Activated B cell treated with CpG ODN at 0.5 μM for 24 hours (primary cell): ENCODE measurements at regions not wholly inside any gene's neighbourhood (a gene's known extent, or its start where the extent isn't known, plus 50 kb on each side); places are given as distances from the start of the nearest gene placed in this dataset.

Experiments
- ATAC-seq: fragments of 200-7000 bp; cut with Tn5 transposase; one replicate; pipeline ENCODE4 v1.10.0; 2021; ENCODE audit warnings: low read depth, mild to moderate bottlenecking, moderate library complexity
- CTCF ChIA-PET: fragments of 350-600 bp; sonication (Branson Sonifier 250); formaldehyde crosslinking; loops from one replicate; lab custom pipeline; 2021; ENCODE audit warnings: antibody characterized with exemption; lab: Charles Lee
- POLR2A ChIA-PET: fragments of 350-600 bp; sonication (Branson Sonifier 250); formaldehyde crosslinking; loops from one replicate; lab custom pipeline; 2021; ENCODE audit warnings: antibody characterized with exemption; lab: Charles Lee
- DNase-seq: peaks from one replicate; pipeline ENCODE4 v3.0.0; 2022
- H3K27ac Mint-ChIP-seq: one replicate; pipeline ENCODE4 v1.8.0; 2020; ENCODE audit warnings: mixed read lengths
- H3K27me3 Mint-ChIP-seq: one replicate; pipeline ENCODE4 v1.8.0; 2021; ENCODE audit warnings: mixed read lengths
- H3K36me3 Mint-ChIP-seq: one replicate; pipeline ENCODE4 v1.8.0; 2021; ENCODE audit warnings: low read depth, mixed read lengths
- H3K4me1 Mint-ChIP-seq: one replicate; pipeline ENCODE4 v1.8.0; 2021; ENCODE audit warnings: mixed read lengths
- H3K4me3 Mint-ChIP-seq: one replicate; pipeline ENCODE4 v1.8.0; 2020; ENCODE audit warnings: mild to moderate bottlenecking, mixed read lengths
- H3K9me3 Mint-ChIP-seq: one replicate; pipeline ENCODE4 v1.8.0; 2020; ENCODE audit warnings: mixed read lengths
- CTCF ChIP-seq: fragments of 200-600 bp; IDR thresholded peaks from one replicate; pipeline ENCODE4 v1.8.0; 2022; ENCODE audit warnings: antibody characterized with exemption, mild to moderate bottlenecking
- intact Hi-C: fragments of 100-400 bp; cut with micrococcal nuclease; formaldehyde crosslinking; loops from one replicate; pipeline ENCODE4 v1.15.1; 2024

GRCh38 chr10:10845826-10846503 is 171.7 kb upstream of the CELF2 start:
- Mint-ChIP-seq H3K36me3 (no peaks in the 10 kb centered on the region), H3K27ac (no peak overlapping the region), H3K4me1 (no peaks in the 10 kb centered on the region), H3K27me3 (peaks cover 19% of the 10 kb centered on the region), H3K4me3 (no peak overlapping the region), H3K9me3 (peaks cover 3% of the 10 kb centered on the region)
- no peak for TF ChIP-seq CTCF
- intact Hi-C loops, result no loop called here
- DNase-seq, result no peak
- POLR2A ChIA-PET, result no interaction called here
- no peak for ATAC-seq
- CTCF ChIA-PET, result no interaction called here

DNA sequence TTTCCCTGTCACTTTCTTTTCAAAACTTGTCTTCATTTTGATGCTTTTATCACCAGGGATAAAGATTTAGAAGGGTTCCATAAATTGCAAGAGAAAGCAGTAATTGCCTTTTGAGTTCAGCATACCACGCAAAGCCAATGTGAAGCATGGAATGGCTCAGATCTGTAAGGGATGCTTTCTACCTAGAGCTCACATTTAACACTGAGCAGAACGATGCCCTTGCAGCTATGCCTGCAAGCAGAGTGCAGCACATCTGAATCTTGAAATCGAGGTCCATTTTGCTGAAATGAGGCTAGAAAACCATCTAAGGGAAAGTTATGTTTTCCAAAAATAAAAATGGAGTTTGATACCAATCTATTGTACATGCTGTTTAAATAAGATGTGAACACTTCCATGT is 171.2 kb upstream of the CELF2 start:
- Mint-ChIP-seq H3K27ac (no peak overlapping the region), H3K27me3 (peaks cover 22% of the 10 kb centered on the region), H3K4me1 (no peaks in the 10 kb centered on the region), H3K9me3 (peaks cover under 1% of the 10 kb centered on the region), H3K4me3 (no peak overlapping the region), H3K36me3 (no peaks in the 10 kb centered on the region)
- TF ChIP-seq CTCF, result no peak
- ATAC-seq (no peak), DNase-seq (no peak)
- POLR2A ChIA-PET, result no interaction called here
- CTCF ChIA-PET, result no interaction called here
- intact Hi-C loops, result no loop called here

- ChIA-PET POLR2A (no interaction called here), CTCF (no interaction called here)
- Mint-ChIP-seq H3K27me3 (peaks cover 27% of the 10 kb centered on the region), H3K27ac (no peak overlapping the region), H3K4me3 (no peak overlapping the region), H3K36me3 (no peaks in the 10 kb centered on the region), H3K4me1 (no peaks in the 10 kb centered on the region), H3K9me3 (no peaks in the 10 kb centered on the region)
- intact Hi-C loops, result no loop called here
- ATAC-seq (no peak), DNase-seq (no peak)
- TF ChIP-seq CTCF, result no peak
Observed at GRCh38 chr10:10847387-10847786, 170.3 kb upstream of the CELF2 start.

DNA sequence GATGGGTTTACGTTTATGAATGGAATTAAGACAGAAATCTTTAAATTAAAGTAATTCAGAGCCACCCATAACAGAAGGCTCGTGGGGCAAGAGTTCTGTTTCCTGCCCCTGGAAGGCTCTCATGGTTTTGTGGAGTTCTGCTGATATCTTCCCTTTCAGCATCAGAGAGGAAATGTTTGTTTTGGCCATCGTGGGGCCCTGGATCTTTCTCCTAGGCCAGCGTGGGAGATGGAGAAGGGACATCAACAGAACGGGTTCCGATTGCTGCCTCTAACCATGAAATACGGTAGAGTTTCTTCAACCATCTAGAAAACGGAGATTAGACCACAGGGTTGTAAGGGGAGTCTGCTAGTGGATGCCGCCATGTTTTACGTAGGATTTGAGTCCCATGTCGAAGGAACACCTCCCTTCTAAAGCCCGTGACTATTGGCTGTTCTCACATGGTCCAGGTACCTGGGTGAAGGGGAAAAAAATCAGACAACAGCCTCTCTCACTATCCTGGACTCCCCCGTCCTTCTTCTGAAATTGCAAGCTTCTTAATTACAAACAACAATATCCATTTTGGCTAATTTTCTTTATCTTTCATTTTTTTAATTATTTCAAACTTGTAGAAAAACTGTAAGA is 169.1 kb upstream of the CELF2 start:
- no peak overlapping the region for H3K4me3 Mint-ChIP-seq
- CTCF ChIA-PET, result no interaction called here
- no peaks in the 10 kb centered on the region for H3K36me3 Mint-ChIP-seq
- TF ChIP-seq CTCF, result no peak
- no peak for DNase-seq
- ATAC-seq, result no peak
- no peak overlapping the region for H3K27ac Mint-ChIP-seq
- POLR2A ChIA-PET, result no interaction called here
- no peaks in the 10 kb centered on the region for H3K9me3 Mint-ChIP-seq
- H3K4me1 Mint-ChIP-seq, result no peaks in the 10 kb centered on the region
- H3K27me3 Mint-ChIP-seq, result peaks cover 32% of the 10 kb centered on the region
- intact Hi-C loops, result no loop called here

DNA sequence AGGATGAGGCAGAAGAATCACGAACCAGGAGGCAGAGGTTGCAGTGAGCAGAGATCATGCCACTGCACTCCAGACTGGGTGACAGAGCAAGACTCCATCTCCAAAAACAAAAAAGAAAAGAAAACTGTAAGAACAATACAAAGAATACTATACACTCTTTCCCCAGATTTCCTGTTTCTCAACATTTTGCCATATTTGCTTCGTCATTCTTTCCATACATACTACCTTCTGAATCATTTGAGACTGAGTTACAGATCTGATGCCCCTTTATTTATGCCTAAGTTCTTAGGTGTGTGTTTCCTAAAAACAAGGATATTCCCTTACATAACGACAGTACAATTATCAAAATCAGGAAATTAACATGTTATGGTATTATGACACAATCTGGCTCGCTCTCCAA is 168.4 kb upstream of the CELF2 start:
- ATAC-seq (no peak), DNase-seq (no peak)
- no peaks in the 10 kb centered on the region for H3K4me1 Mint-ChIP-seq
- CTCF ChIA-PET, result no interaction called here
- POLR2A ChIA-PET, result no interaction called here
- TF ChIP-seq CTCF, result no peak
- H3K4me3 Mint-ChIP-seq, result no peak overlapping the region
- H3K27me3 Mint-ChIP-seq, result peaks cover 35% of the 10 kb centered on the region
- H3K27ac Mint-ChIP-seq, result no peak overlapping the region
- intact Hi-C loops, result no loop called here
- H3K9me3 Mint-ChIP-seq, result no peaks in the 10 kb centered on the region
- no peaks in the 10 kb centered on the region for H3K36me3 Mint-ChIP-seq
